ENCODE measurements at regions not wholly inside any gene's neighbourhood (a gene's known extent, or its start where the extent isn't known, plus 50 kb on each side); places are given as distances from the start of the nearest gene placed in this dataset.

DNA sequence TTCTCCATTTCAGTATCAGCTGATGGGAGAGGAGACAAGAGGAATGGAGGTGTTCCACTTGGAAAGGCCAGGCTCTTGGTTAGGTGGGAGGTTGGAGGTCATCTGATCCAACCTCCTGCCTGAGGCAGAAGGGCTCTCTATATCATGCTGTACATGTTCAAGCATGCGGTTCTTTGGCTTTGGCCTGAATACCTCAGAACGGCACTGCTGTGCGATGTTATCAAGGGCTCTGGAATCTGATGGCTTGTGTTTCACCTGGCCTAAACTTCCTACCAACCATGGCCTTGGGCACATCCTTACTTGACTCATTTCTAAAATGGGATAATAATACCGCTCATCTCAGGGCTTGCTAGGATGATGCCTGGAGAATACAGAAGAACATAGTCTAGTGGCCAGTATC is 90.1 kb upstream of the FAM169A start:
- no peaks in the 10 kb centered on the region for H3K4me1 Mint-ChIP-seq
- H3K36me3 Mint-ChIP-seq (ENCODE audit: low read depth) = no peaks in the 10 kb centered on the region
- no peak for ATAC-seq (ENCODE audit: low read depth)
- POLR2A ChIA-PET = no interaction called here
- no peak for DNase-seq
- H3K27ac Mint-ChIP-seq = no peak overlapping the region
- peaks cover 7% of the 10 kb centered on the region for H3K27me3 Mint-ChIP-seq
- TF ChIP-seq, protein P1, sequence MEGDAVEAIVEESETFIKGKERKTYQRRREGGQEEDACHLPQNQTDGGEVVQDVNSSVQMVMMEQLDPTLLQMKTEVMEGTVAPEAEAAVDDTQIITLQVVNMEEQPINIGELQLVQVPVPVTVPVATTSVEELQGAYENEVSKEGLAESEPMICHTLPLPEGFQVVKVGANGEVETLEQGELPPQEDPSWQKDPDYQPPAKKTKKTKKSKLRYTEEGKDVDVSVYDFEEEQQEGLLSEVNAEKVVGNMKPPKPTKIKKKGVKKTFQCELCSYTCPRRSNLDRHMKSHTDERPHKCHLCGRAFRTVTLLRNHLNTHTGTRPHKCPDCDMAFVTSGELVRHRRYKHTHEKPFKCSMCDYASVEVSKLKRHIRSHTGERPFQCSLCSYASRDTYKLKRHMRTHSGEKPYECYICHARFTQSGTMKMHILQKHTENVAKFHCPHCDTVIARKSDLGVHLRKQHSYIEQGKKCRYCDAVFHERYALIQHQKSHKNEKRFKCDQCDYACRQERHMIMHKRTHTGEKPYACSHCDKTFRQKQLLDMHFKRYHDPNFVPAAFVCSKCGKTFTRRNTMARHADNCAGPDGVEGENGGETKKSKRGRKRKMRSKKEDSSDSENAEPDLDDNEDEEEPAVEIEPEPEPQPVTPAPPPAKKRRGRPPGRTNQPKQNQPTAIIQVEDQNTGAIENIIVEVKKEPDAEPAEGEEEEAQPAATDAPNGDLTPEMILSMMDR (IDR thresholded peaks at IDR 0.05) = no peak
- intact Hi-C loops (cut with micrococcal nuclease) = no loop called here
- CTCF ChIA-PET = no interaction called here
- no peak overlapping the region for H3K4me3 Mint-ChIP-seq
- H3K9me3 Mint-ChIP-seq = peaks cover 2% of the 10 kb centered on the region

DNA sequence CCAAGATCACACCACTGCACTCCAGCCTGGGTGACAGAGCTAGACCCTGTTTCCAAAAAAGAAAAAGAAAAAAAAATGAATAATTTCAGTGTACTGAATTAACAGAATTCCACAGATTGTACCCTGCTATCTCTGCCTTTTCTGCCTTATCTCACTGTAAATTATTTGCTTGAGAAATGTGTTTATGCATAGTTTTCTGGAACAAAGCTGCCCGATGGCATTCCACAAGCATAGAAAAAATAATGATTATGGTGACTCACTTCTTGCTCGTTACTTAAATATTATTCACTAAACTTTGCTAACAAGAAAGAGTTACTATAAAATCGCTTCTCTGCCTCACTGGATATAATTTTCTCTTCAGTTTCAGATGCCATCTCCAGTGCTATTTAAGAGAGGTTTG is 88.7 kb upstream of the FAM169A start:
- CTCF ChIA-PET = no interaction called here

DNA sequence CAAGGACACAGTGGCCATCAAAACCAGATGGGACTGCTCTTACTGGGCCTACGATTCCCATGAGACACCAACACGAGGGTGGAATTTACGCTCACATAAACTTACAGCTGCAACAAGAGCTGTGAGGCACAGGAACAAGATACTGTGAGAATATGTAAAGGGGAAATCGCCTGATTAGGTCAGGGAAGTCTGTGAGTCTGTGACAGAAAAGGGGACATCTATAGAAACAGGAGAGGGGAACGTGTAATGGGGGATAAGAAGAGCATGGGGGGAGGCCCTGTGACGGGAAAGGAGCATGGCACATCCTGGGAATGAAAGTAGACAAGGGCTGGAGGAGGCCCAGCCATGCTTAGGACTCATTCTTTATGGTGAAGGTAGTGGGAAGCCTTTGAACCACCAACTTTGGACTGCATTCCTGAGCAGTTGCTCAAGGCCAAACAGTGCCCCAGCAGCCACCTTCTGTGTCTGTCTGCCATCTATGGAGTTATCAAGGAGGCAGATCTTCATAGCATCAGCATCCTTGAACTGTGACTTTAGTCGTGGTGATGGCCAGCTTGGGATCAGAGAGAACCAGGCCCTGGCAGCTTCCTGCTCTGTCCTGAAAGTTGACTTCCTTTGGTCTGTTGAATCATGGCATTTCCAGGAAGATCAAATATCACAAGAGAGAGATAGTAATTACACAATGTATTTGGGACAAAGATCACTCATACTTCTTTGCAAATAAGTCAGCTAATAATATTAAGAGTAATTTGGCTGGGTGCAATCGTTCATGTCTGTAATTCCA is 87.9 kb upstream of the FAM169A start:
- H3K27ac Mint-ChIP-seq = no peak overlapping the region
- DNase-seq (no peak), ATAC-seq (ENCODE audit: low read depth) (no peak)
- CTCF ChIA-PET = no interaction called here
- H3K4me3 Mint-ChIP-seq = no peak overlapping the region
- no peaks in the 10 kb centered on the region for H3K36me3 Mint-ChIP-seq (ENCODE audit: low read depth)
- POLR2A ChIA-PET = no interaction called here
- H3K27me3 Mint-ChIP-seq = peaks cover 7% of the 10 kb centered on the region
- H3K4me1 Mint-ChIP-seq = no peaks in the 10 kb centered on the region
- peaks cover 2% of the 10 kb centered on the region for H3K9me3 Mint-ChIP-seq
- TF ChIP-seq, protein P1 (IDR thresholded peaks at IDR 0.05) = no peak
- intact Hi-C loops (cut with micrococcal nuclease) = no loop called here

More for the DNA sequence above, 88.7 kb upstream of the FAM169A start:
- Mint-ChIP-seq H3K4me3 (no peak overlapping the region), H3K36me3 (ENCODE audit: low read depth) (no peaks in the 10 kb centered on the region), H3K4me1 (no peaks in the 10 kb centered on the region), H3K27ac (no peak overlapping the region), H3K9me3 (peaks cover 2% of the 10 kb centered on the region), H3K27me3 (peaks cover 6% of the 10 kb centered on the region)
- DNase-seq = no peak
- TF ChIP-seq, protein P1 (IDR thresholded peaks at IDR 0.05) = no peak
- POLR2A ChIA-PET = no interaction called here
- ATAC-seq (ENCODE audit: low read depth) = no peak
- intact Hi-C loops (cut with micrococcal nuclease) = no loop called here

DNA sequence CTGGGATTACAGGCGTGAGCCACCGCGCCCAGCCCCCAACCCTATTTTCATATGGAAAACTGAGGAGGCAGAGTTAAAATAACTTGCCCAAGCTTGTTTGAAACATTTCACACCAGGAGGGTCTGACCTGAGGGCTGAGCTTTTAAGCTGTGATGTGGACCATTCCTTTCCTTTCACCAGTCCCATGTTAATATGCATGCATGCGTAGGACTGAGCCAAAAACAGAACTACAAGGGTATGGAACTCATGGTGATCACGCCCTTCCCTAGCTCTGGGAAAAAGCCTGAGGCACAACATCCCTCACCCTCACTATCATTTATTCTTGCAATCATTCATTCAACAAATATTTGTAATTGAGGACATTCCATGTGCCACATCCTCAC is 87.4 kb upstream of the FAM169A start:
- DNase-seq (no peak), ATAC-seq (ENCODE audit: low read depth) (no peak)
- H3K36me3 Mint-ChIP-seq (ENCODE audit: low read depth) = no peaks in the 10 kb centered on the region
- intact Hi-C loops (cut with micrococcal nuclease) = no loop called here
- TF ChIP-seq, protein P1 (IDR thresholded peaks at IDR 0.05) = no peak
- peaks cover 2% of the 10 kb centered on the region for H3K9me3 Mint-ChIP-seq
- H3K4me1 Mint-ChIP-seq = no peaks in the 10 kb centered on the region
- CTCF ChIA-PET = no interaction called here
- no peak overlapping the region for H3K27ac Mint-ChIP-seq
- H3K27me3 Mint-ChIP-seq = peaks cover 5% of the 10 kb centered on the region
- POLR2A ChIA-PET = no interaction called here
- H3K4me3 Mint-ChIP-seq = no peak overlapping the region

DNA sequence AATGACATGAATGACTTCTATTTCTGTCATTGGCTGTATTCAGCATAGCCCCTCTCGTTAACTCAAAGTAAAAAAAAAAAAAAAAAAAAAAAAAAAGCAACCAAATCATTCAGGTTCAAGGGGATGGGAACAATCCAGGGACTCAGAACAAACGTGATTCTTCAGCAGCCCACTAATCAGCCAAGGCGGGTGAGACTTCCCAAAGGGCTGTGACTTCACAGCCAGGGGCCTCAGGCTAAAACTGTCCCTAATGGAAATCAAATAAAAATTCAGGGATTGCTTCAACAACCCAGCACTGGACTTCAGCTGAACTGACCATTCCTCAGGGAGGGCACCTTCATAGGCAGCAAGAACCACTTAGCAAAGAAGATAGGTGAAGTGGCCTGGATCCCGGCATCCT is 86.2 kb upstream of the FAM169A start:
- Mint-ChIP-seq H3K36me3 (ENCODE audit: low read depth) (no peaks in the 10 kb centered on the region), H3K27ac (no peak overlapping the region), H3K9me3 (peaks cover 2% of the 10 kb centered on the region), H3K4me1 (no peaks in the 10 kb centered on the region), H3K4me3 (no peak overlapping the region), H3K27me3 (peaks cover 2% of the 10 kb centered on the region)
- TF ChIP-seq, protein P1 (IDR thresholded peaks at IDR 0.05) = no peak
- DNase-seq = no peak
- POLR2A ChIA-PET = no interaction called here
- intact Hi-C loops (cut with micrococcal nuclease) = no loop called here
- ATAC-seq (ENCODE audit: low read depth) = no peak
- CTCF ChIA-PET = no interaction called here

Data from activated B cell treated with CpG ODN at 0.5 μM for 24 hours (primary cell).